Cerebellar cortex (tissue), 1 donor: ENCODE measurements at regions not wholly inside any gene's neighbourhood (a gene's known extent, or its start where the extent isn't known, plus 50 kb on each side); places are given as distances from the start of the nearest gene placed in this dataset.
A peak's percentile ranks its signal among the peaks of the same experiment; 100 is the strongest.
"Not testable (repeated sequence)": the region's sequence is repeated elsewhere in the genome, so short reads cannot be mapped to it uniquely, and the experiment has no call there.

Source experiments
- DNase-seq: peaks from one replicate; pipeline ENCODE4 v3.0.0-alpha.2; 2015; ENCODE audit warnings: low spot score

DNA sequence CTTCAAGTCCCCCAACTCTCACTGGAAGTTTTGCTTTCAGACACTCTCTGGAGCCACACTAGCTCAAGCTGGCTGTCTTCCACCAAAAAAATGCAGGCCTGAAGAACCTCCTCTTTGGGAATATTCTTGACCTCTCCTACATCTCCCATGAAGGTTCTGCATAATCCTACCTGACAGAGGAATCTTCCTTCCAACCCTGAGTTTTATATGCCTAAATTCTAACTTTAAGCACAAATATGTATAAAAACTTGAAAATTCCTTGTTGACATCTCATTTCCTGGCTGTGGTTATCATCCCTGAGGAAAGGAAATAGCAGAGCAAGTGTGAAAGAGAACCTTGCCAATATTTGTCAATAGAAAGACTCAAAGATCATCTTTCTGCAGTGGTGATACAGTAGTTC lies 249.0 kb downstream of the LPIN1 start:
- DNase-seq = no peak

DNA sequence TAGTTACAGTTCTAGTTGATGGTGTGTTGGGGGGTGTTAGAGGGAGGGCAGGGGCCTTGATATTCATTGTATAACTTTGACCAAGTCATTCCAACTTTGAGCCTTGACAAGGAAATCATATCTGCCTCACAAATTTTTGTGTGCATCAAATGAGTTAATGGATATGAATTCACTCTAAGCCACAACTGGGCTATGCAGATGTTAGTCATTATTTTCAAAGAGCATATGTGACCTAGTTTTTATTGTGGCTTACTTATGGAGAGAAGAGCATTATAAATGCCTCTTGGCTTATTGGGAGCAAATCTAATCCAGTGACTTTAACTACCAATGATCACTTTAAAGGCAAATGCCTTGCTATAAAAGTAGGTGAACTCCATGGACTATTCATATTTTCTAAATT lies 250.2 kb downstream of the LPIN1 start:
- no peak for DNase-seq

DNA sequence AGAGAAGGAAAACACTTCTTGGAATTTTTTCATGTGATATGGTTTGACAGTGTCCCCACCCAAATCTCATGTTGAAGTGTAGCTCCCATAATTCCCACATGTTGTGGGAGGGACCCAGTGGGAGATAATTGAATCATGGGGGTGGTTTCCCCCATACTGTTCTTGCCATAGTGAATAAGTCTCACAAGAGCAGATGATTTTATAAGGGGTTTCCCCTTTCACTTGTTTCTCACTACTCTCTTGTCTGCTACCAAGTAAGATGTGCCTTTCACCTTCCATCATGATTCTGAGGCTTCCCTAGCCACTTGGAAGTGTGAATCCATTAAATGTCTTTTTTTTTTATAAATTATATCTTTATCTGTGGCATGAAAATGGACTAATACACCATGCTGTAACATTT lies 250.7 kb downstream of the LPIN1 start:
- no peak for DNase-seq

DNA sequence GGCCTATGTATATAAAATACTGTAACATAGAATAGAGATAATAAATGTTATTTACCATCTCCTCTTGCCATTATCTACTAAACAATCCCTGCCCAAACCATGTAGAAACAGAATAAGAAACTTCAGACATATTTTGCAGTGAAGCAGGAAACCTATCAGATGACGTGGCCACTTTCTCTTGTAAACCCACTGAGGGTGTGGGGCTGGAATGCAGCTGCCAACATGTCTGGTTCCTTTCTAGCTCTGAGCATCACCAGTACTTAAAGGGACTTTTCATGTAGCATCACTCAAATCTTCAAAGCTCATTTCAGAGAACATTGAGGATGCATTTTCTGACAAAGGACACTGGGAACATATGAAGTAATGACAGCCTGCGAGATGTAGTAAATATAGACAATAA lies 251.8 kb downstream of the LPIN1 start:
- DNase-seq = no peak

DNA sequence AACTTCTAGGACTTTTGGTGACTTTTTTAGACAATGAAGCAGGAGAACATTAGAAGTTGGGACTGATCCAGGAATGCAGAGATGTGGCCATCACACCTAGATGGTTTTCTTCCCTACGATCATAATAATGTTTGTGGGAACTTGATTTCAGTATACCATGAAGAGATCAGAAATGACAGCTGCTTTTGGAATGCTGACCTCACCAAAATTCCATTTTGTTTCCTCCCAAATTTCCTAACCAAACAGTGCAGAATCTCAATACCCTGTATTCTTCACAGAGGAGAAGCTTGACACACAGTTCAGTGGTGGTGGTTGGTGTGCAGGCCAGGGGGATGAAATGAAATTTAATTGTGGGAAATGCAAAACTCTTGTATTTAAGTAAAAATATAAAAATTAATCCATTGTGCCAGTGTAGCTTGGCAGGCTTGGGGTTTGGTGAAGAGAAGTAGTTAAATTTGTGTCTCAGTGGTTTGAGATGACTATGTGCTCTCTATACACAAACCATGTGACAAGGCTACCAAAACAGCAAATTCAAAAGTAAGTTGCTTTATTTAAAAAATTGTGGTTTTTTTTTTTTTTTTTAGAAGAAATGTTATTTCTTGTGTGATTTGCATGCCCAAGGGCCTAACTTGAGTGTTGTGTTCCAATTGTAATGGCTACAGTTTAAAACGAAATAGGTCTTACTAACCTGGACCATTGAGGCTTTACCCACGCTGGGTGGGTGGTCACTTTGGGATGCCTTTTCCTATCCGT lies 252.4 kb downstream of the LPIN1 start:
- no peak for DNase-seq

DNA sequence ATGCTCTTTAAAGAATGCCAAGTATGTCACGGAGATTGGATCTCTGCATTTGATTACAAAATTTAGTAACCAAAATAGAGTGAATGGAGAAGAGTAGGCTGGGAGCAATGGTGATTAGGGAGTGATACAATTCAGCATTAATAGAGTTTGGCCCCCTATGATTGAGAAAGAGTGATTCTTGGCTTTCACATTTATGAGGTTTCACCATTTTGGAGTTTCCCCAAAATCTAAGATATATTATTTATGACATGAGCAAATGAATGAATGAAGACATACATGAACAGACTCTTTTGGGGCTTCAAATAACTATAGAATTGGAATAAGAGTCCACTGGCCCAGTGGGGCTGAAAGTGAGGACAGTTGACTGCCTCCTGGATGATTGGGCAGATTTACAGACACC lies 255.2 kb downstream of the LPIN1 start:
- DNase-seq = no peak

DNA sequence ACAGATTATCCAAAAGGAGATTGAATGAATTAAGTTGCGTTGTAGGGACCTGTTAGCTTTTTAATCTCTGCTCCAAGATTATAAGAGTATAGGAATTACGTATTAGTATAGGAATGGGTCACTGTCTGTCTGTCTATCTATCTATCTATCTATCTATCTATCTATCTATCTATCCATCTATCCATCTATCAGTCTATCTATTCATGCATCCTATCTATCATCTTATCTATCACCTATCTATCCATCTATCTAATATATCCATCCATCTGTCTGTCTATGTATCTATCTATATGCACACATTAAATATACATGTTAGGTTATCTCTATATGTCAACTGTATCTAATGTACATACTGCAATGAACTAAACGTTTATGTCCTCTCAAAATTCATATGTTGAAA lies 255.8 kb downstream of the LPIN1 start:
- no peak for DNase-seq

DNA sequence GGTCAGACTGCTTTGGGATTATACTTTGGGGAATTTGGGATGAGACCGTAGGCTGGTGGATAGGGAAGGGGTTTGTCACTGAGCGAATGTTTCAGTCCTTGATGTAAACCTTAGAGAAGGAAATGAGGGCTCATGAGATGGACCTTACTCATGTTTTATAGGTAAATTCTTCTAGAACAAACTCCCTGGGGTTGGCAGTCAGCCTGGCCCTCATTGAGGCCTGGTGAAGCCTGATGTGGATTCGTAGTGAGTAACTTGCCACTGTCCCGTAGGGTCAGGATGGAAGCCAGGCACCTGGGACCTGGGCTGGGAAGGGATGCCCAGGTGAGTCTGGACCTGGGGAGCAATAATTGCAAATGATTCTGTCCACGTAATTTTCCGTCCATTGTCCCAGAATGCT lies 258.3 kb downstream of the LPIN1 start:
- DNase-seq = no peak

DNA sequence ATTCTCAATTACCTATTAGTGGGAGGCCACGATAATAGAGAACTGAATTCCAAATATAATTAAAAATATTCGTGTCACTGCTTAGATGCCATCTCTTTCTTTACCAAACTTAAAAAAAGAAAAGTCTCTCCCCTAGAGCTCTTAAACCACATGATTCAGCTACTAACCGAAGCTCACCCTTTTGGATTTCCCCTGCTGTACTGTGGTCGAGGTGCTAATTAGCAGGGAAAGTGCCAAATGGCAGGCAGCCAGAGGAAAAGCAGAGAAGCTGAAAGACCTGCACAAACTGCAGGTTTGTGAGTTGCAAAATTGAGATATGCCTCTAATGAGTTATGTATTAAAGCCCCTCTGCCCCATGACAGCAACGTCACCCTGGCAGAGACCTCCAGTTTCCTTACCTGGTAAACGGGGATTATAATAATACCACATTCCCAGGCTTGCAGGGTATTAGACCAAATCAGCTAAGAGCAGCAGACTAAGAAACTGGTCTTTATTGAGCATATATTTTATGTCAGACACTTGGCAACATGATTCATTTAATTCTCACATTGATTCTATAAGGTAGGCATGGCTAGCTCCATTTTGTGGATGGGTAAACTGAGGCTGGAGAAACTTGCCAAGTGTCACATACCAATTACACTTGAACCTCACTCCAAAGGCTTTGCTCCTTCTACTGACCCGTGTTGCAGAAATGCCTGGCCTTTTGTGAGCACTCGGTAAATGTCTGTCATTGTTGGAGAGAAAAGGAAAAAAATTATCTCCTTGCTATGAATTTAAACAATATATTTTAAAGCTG lies 259.7 kb downstream of the LPIN1 start:
- peak; percentile 48 for DNase-seq

DNA sequence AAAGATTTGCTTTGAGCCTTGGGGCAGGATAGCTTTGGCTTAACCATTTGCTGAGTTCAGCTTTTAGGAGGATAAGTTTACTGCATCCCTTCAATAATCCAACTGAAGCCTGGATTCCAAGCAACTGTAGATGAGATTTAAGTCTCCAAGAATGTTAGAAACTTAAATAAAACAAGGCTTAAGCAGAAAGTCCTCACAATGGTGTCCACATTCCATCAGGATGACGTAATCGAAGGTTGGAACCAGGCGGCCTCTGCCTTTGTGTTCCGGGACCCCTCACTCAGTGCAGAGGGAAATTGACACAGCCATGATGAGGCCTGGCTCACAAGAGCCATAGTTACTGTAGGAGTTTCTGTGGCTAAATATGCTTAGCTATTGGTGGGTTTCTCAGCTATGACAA lies 260.4 kb downstream of the LPIN1 start:
- DNase-seq = peak; percentile 60

DNA sequence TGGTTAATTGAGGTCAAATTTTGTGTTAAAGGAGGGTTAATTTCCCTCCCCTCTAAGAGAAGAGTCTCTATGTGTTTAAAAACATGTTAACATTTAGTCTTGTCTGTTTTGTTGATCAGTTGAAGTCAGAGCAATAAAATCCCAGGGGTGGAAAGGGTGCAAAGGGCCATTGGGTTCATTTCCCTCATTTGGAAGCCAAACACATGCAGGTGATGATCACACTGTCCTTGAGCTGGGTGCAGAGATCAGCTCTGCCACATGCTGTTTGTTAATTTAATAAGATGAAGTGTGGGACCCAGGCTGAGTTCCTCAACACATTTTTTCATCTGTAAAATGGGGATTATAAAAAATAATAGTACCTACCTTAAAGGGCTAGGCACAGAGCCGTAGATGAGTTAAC lies 260.9 kb downstream of the LPIN1 start:
- DNase-seq = peak; percentile 36

DNA sequence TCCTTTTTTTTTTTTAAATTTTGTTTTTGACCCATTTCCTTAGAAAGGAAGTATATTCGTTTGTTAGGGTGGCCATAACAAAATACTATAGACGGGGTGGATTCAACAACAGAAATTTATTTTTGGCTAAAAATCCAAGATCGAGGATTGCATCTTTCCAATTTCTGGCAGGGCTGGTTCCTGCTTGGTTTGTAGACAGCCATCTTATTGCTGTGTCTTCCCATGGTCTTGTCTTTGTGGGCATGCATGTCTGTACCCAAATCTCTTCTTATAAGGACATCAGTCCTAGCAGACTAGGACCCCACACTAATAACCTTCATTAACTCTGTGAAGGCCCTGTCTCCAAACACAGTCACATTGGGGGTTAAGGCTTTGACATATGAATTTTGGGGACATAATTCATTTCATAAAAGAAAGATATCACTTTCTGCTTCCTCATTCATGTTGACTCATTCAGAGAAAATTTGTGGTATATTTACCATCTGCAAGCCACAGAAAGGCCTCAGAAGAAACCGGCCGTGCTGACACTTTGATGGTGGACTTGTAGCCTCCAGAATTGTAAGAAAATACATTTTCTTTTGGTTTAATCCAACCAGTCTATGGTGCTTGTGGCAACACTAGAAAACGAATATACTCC lies 262.1 kb downstream of the LPIN1 start:
- no peak for DNase-seq

DNA sequence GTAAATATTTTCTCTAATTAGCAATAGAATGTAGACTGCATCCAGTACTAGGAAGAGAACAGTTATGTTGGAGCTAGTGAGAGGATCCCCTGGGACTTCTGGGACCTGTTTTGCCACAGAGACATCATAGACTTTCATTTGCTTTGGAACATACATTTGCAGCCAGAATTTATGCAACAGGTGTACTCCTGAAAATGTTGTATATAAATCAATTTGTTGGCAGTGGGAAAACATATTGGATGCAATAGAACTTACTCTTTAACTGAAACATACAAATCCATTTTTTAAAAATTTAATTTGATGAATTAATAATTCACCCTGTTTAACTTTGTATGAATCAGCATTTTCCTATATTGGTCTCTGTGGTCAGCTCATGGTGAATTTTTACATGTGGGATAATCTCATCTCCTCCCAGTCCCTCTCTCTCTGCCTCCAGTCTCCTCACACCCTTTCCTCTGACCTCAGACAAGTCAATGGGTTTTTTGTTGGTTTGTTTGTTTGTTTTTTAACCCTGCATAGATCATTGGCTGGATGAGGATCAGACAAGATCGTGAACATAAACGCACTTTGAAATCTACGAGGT lies 263.0 kb downstream of the LPIN1 start:
- DNase-seq = no peak

DNA sequence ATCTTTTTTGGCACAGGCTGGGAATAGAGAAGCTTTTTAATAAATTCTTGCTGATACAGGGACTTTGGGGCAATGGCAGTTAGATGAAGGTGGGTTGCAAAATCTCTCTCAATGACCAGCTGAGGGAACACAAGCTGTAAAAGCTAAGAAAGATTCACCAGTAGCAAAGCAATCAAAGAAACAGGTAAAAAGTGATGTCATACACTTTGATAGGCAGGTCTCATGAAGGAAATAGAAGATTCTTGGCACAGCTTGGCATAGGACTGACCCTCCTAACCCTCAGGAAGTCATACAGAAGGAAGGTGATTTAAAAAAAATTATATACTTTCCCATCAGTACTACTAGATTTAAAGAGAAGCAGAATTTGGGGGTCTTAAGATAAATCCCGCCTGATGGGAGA lies 263.6 kb downstream of the LPIN1 start:
- DNase-seq = no peak

DNA sequence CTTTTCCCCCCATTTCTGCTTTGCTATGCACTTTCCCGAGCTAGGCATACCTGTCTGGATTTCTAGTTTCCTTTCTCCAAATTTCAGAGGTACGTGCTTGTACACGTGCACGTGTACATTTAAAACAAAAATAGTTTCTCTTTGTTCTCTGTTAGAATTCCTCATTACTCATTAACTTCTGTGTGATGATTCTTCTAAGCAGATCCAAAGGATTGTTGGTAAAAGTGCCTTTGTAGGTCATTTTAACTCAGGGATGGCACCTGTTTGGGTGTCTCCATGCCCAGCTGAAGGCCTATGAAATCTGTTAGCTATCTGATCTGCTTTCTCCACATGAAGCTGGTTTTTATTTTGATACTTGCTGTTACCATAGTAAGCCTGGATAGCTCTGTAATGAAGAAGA lies 264.3 kb downstream of the LPIN1 start:
- no peak for DNase-seq

DNA sequence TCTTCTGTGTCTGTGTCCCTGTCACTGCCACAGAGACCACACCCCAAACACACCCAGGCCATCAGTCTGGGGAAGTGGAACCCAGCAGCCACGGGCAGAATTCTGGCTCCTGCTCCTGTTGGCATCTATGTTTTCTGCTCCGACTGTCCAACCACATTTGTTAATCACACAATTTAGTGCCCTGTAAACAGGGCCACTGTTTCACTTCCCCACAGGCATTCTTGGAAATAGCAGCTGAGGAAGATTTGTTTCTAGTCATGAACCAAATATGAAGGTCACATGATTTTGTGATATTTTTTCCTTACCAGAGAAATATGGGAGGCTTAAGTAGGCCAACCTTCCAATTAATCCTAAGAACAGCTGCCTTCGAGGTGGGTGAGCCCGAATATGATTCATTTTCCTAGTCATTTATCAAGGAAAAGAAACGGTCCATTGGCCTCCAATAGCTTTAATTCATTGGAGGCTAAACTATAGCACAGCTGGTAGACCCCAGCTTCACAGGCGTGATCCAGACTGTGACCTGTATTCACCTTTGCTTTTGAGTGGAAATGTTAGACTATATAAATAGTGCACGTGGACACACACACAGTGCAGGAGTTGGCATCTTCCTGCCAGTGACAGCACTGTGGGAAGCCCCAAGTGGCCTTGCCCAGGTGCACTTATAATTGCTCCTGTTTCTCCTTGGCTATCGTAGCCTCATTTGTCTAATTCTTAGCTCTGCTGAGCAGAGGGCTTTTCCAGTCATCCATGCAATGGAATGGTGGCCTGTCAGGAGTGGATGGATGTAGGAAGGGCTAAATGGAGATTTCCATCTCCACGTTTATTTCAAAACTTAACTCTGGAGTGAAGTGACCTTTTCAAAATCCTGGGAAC lies 267.9 kb downstream of the LPIN1 start:
- no peak for DNase-seq

DNA sequence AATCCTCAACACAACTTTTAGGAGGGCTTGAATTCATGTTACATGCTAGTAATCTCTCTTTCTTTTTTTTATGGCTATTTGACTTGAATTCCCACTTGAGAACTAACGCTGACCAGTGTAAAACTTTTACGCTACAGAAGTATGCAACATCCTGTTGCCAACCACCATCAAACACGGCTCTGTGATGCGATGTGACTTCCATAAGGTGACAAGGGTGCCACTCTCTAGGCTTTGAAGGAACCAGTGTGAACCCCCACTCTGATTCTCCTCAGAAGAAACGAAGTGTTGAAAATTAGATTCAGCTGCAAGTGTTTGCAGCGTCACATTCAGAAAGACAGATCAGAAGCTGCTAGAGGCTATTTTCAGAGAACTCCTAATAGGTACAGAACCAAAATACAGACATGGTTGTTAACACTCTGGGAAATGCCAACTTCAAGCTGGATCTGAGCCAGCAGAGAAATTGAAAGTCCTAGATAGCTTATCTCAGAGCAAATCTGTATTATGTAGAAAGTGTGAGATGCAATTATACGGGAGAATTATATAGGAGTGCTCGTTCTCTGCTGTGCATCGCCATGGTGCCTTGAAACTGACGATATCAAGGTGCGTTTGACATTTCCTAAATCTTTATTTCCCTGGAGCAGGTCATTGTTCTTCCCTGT lies 271.2 kb downstream of the LPIN1 start:
- DNase-seq = no peak

DNA sequence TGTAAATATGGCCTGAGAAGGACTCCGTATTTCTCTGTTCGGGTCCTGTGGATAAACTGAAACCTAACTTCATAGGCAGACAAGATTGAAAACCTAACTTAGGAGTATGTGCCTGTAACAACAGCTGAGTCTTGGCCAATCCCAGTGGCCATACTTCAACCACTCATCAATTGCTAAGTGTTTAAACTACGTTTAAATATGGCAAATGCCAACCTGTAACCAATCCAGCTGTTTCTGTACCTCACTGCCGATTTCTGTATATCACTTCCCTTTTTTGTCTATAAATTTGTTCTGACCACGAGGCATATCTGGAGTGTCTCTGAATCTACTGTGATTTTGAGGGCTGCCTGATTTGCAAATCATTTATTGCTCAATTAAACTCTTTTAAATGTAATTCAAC lies 272.3 kb downstream of the LPIN1 start:
- not testable (repeated sequence) for DNase-seq

DNA sequence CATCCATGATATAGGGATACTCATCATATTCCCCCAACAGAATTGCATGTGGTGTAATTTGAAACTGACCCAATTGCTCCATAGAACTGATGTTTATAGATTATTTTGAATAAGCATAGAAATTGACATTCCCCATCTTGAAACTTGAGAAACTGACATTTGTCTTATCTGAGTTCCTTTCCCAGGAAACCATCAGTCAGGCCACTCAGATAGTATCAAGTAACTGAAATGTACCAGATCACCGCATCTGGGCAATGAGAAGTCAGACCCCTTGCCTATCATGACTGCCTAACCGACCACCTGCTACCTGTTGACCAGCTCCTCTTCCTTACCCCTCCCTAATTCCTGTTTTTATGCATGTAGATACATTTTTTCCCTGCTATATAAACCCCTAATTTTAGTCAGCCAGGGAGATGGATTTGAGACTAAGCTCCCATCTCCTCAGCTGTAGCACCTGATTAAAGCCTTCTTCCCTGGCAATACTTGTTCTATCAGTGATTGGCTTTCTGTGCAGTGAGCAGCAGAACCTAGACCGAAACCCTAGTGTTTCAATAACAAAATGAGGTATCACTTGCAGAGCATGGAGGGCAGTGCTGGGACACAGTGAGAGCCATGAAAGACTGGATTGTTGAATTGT lies 274.5 kb downstream of the LPIN1 start:
- DNase-seq = no peak

DNA sequence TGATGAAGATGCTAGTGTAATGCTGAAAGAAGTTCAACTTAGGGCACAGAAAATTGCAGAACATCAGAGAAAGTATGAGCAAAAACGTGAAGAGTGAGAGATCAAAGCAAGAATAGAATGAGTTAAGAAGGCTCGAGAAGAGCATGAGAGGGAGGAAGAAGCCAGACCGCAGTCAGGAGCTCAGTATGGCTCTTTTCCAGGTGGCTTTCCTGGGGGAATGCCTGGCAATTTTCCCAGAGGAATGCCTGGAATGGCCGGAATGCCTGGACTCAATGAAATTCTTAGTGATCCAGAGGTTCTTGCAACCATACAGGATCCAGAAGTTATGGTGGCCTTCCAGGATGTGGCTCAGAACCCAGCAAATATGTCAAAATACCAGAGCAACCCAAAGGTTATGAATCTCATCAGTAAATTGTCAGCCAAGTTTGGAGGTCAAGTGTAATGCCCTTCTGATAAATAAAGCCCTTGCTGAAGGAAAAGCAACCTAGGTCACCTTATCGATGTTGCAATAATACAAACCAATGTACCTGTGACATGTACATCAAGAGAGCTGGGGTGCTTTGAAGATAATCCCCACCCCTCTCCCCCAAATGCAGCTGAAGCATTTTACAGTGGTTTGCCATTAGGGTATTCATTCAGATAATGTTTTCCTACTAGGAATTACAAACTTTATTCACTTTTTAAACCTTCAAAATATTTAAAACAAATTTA lies 277.9 kb downstream of the LPIN1 start:
- DNase-seq = not testable (repeated sequence)
